ENCODE measurements at regions not wholly inside any gene's neighbourhood (a gene's known extent, or its start where the extent isn't known, plus 50 kb on each side); places are given as distances from the start of the nearest gene placed in this dataset.

DNA sequence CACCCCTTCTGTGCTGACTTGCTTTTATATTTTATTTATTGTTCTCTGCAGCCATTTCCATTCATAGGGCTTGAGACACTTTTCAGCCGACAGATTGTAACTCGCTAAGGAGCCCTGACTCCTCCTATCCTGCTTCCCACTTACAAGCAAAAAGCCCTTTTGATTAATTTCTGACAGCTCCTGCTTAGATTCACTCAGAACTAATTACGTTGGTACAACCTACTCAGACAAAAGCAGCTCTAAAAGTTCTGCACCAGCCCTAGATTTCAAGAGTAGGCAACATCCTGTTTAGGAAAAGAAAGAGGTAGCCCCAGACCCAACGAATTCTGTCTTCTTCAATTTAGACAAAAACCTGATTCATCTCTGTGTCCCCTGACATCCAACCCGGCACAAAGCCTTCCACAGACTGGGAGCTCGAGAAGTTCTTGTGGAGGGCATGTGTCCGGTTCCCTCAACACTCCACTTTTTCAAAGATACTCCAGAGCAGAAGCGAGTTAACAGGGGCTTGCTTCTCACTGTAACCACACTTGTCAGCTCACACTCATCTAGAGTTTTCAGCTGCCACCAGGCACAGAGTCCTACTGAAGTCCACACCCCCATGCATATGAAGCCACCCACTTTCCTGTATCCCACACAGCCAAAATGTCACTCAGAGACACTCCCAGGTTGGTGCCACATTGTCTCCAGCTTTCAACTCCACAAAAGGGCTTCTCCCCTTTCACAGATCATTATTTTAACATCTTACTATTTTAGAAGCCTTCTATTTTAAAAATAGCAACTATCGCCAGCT, 113.6 kb upstream of the NFE2L3 start:
- Mint-ChIP-seq H3K4me3 (no peak overlapping the region), H3K27me3 (peaks cover 48% of the 10 kb centered on the region in 2 donors), H3K27ac (no peak overlapping the region), H3K9me3 (peaks cover 3 to 5% of the 10 kb centered on the region in 2 donors), H3K36me3 (peaks cover 4% of the 10 kb centered on the region in 2 donors), H3K4me1 (no peaks in the 10 kb centered on the region)
- ATAC-seq (replicated peaks) (no peak), DNase-seq (no peak)

- Mint-ChIP-seq H3K4me1 (no peaks in the 10 kb centered on the region), H3K27me3 (peaks cover 53 to 60% of the 10 kb centered on the region in 2 donors), H3K27ac (no peak overlapping the region), H3K4me3 (no peak overlapping the region), H3K36me3 (peaks cover 4% of the 10 kb centered on the region in 2 donors), H3K9me3 (peaks cover 3 to 5% of the 10 kb centered on the region in 2 donors)
- no peak for ATAC-seq (replicated peaks)
- no peak for DNase-seq
Measured at GRCh38 chr7:26040085-26040484, 111.9 kb upstream of the NFE2L3 start.

GRCh38 chr7:26042237-26042636, 109.8 kb upstream of the NFE2L3 start:
- Mint-ChIP-seq H3K4me3 (no peak overlapping the region), H3K9me3 (no peaks in the 10 kb centered on the region), H3K4me1 (no peaks in the 10 kb centered on the region), H3K27me3 (peaks cover 45 to 50% of the 10 kb centered on the region in 2 donors), H3K27ac (no peak overlapping the region), H3K36me3 (no peaks in the 10 kb centered on the region)
- DNase-seq (no peak), ATAC-seq (replicated peaks) (no peak)

- H3K4me3 Mint-ChIP-seq, result no peak overlapping the region
- ATAC-seq (replicated peaks), result no peak
- no peaks in the 10 kb centered on the region for H3K9me3 Mint-ChIP-seq
- H3K36me3 Mint-ChIP-seq, result no peaks in the 10 kb centered on the region
- H3K27ac Mint-ChIP-seq, result no peak overlapping the region
- H3K27me3 Mint-ChIP-seq, result peaks cover 33 to 36% of the 10 kb centered on the region in 2 donors
- H3K4me1 Mint-ChIP-seq, result no peaks in the 10 kb centered on the region
- DNase-seq, result no peak
Measured at GRCh38 chr7:26043801-26044200, 108.2 kb upstream of the NFE2L3 start.

DNA sequence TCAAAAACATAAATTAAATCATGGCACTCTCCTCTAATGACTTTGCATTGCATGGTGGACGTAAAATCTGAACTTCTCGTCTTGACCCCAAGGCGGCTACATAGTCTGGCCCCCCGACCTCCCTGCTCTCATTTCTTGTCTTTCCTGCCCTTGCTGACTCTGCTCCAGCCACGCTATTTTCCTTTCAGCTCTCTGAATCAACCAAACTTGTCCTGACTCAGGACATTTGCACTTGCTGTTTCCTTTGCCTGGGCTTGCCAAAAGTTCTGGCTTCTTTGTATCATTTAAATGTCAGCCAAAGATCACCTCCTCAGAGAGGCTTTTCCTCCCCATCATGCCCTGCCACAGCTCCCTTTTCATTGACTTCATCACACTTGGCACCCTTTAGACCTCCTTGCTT, 107.7 kb upstream of the NFE2L3 start:
- Mint-ChIP-seq H3K27ac (no peak overlapping the region), H3K36me3 (no peaks in the 10 kb centered on the region), H3K9me3 (no peaks in the 10 kb centered on the region), H3K27me3 (peaks cover 31 to 35% of the 10 kb centered on the region in 2 donors), H3K4me1 (no peaks in the 10 kb centered on the region), H3K4me3 (no peak overlapping the region)
- DNase-seq (no peak), ATAC-seq (replicated peaks) (no peak)

GRCh38 chr7:26046150-26046549, 105.8 kb upstream of the NFE2L3 start:
- no peak for DNase-seq
- H3K36me3 Mint-ChIP-seq, result no peaks in the 10 kb centered on the region
- H3K27ac Mint-ChIP-seq, result no peak overlapping the region
- ATAC-seq (replicated peaks), result no peak
- no peaks in the 10 kb centered on the region for H3K4me1 Mint-ChIP-seq
- H3K27me3 Mint-ChIP-seq, result peaks cover 26 to 32% of the 10 kb centered on the region in 2 donors
- no peak overlapping the region for H3K4me3 Mint-ChIP-seq
- no peaks in the 10 kb centered on the region for H3K9me3 Mint-ChIP-seq

DNA sequence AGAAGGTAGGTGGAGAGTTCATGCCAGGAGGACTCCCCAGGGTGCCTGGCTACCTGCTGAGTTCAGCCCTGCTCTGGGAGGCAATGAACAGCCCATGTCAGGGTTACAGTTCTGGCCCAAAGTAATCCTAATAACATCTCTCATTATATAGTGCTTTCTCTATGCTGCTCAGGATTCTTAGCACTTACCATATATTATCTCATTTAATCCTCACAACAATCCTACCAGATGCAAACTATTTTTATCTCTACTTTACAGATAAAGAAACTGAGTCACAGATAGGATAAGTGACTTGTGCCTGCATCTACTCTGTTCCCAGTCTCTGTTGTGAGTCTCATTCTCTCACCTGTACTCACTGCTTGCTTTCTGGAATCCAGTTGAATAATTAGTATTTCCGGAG, 105.1 kb upstream of the NFE2L3 start:
- peaks cover 0 to 3% of the 10 kb centered on the region in 2 donors for H3K9me3 Mint-ChIP-seq
- no peaks in the 10 kb centered on the region for H3K36me3 Mint-ChIP-seq
- H3K4me3 Mint-ChIP-seq, result no peak overlapping the region
- ATAC-seq (replicated peaks) (no peak), DNase-seq (no peak)
- H3K4me1 Mint-ChIP-seq, result no peaks in the 10 kb centered on the region
- H3K27me3 Mint-ChIP-seq, result peaks cover 28 to 35% of the 10 kb centered on the region in 2 donors
- H3K27ac Mint-ChIP-seq, result no peak overlapping the region

DNA sequence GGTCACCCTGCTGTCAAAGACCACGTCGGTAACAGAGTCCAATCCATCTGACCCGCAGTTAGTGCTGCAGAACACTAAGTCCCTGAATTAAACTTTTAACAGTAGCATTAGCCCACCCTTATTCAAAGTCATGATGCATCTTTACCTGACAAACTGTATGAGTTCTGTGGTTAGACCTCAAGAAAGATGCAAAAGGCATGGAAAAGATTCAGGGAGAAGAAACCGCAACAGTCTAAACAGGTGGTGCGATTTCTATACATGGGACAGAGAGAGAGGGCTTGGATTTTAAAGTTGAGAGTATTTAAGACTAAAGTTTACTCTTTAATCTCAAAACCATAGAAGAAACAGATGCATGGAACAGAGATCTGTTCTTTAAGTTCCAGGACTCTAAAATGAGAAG, 103.3 kb upstream of the NFE2L3 start:
- DNase-seq, result no peak
- H3K27me3 Mint-ChIP-seq, result peaks cover 29 to 37% of the 10 kb centered on the region in 2 donors

GRCh38 chr7:26049081-26049480, 102.9 kb upstream of the NFE2L3 start:
- no peak overlapping the region for H3K4me3 Mint-ChIP-seq
- H3K27ac Mint-ChIP-seq, result no peak overlapping the region
- peaks cover 0 to 6% of the 10 kb centered on the region in 2 donors for H3K9me3 Mint-ChIP-seq
- ATAC-seq (replicated peaks) (no peak), DNase-seq (no peak)
- peaks cover 29 to 37% of the 10 kb centered on the region in 2 donors for H3K27me3 Mint-ChIP-seq
- H3K4me1 Mint-ChIP-seq, result no peaks in the 10 kb centered on the region
- no peaks in the 10 kb centered on the region for H3K36me3 Mint-ChIP-seq

More for the DNA sequence above, 103.3 kb upstream of the NFE2L3 start:
- Mint-ChIP-seq H3K36me3 (no peaks in the 10 kb centered on the region), H3K27ac (no peak overlapping the region), H3K4me1 (no peaks in the 10 kb centered on the region), H3K4me3 (no peak overlapping the region), H3K9me3 (peaks cover 0 to 3% of the 10 kb centered on the region in 2 donors)
- ATAC-seq (replicated peaks), result no peak

DNA sequence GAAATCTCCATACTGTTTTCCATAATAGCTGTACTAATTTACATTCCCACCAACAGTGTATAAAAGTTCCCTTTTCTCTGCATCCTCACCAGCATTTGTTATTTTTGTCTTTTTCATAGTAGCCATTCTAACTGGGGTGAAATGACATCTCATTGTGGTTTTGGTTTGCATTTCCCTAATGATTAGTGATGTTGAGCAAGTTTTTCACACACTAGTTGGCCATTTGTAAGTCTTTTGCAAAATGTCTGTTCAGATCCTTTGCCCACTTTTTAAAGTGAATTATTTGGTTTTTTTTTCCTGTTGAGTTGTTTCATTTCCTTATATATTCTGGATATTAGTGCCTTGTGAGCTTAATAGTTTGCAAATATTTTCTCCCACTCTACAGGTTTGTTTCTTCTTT, 101.0 kb upstream of the NFE2L3 start:
- Mint-ChIP-seq H3K9me3 (peaks cover 0 to 7% of the 10 kb centered on the region in 2 donors), H3K27ac (no peak overlapping the region), H3K4me3 (no peak overlapping the region), H3K27me3 (peaks cover 39 to 49% of the 10 kb centered on the region in 2 donors), H3K4me1 (no peaks in the 10 kb centered on the region), H3K36me3 (no peaks in the 10 kb centered on the region)
- no peak for ATAC-seq (replicated peaks)
- no peak for DNase-seq

DNA sequence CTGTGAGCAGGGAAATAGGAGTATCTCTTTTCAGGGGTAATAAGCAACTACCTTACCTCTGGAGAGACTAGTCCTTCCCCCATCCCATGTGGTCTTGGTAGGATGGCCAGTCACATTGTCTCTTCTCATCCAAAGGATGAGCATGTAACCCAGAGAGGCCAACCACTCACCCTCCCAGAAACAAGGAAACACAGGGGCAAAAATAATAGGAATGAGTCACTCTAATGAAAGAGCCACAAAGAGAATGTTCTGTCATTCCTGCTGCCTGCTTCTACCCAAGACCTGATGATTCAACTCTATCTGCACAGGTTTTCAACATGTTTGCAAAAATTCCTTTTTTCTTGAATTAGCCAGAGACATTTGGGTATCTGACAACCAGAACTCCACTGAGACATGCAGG, 99.3 kb upstream of the NFE2L3 start:
- no peaks in the 10 kb centered on the region for H3K36me3 Mint-ChIP-seq
- H3K27ac Mint-ChIP-seq, result no peak overlapping the region
- H3K27me3 Mint-ChIP-seq, result peaks cover 51 to 60% of the 10 kb centered on the region in 2 donors
- no peak for DNase-seq
- ATAC-seq (replicated peaks), result no peak
- peaks cover 0 to 7% of the 10 kb centered on the region in 2 donors for H3K9me3 Mint-ChIP-seq
- no peak overlapping the region for H3K4me3 Mint-ChIP-seq
- no peaks in the 10 kb centered on the region for H3K4me1 Mint-ChIP-seq

- no peaks in the 10 kb centered on the region for H3K4me1 Mint-ChIP-seq
- no peak for ATAC-seq (replicated peaks)
- no peak overlapping the region for H3K4me3 Mint-ChIP-seq
- peaks cover 0 to 7% of the 10 kb centered on the region in 2 donors for H3K9me3 Mint-ChIP-seq
- H3K27me3 Mint-ChIP-seq, result peaks cover 64 to 74% of the 10 kb centered on the region in 2 donors
- no peaks in the 10 kb centered on the region for H3K36me3 Mint-ChIP-seq
- DNase-seq, result no peak
- H3K27ac Mint-ChIP-seq, result no peak overlapping the region
Measured at GRCh38 chr7:26054386-26054785, 97.6 kb upstream of the NFE2L3 start.

- Mint-ChIP-seq H3K4me3 (no peak overlapping the region), H3K27me3 (peaks cover 66 to 68% of the 10 kb centered on the region in 2 donors)
- ATAC-seq (replicated peaks), result no peak
Measured at GRCh38 chr7:26055241-26055640, 96.8 kb upstream of the NFE2L3 start.

GRCh38 chr7:26060733-26061677, 91.0 kb upstream of the NFE2L3 start:
- no peak for ATAC-seq (replicated peaks)
- H3K4me1 Mint-ChIP-seq, result peaks cover 0 to 14% of the 10 kb centered on the region in 2 donors

More at GRCh38 chr7:26055241-26055640, 96.8 kb upstream of the NFE2L3 start:
- Mint-ChIP-seq H3K36me3 (no peaks in the 10 kb centered on the region), H3K4me1 (no peaks in the 10 kb centered on the region), H3K27ac (no peak overlapping the region), H3K9me3 (peaks cover 0 to 7% of the 10 kb centered on the region in 2 donors)
- DNase-seq, result no peak

More at GRCh38 chr7:26060733-26061677, 91.0 kb upstream of the NFE2L3 start:
- Mint-ChIP-seq H3K9me3 (no peaks in the 10 kb centered on the region), H3K27me3 (peaks cover 55 to 75% of the 10 kb centered on the region in 2 donors), H3K27ac (no peak overlapping the region), H3K4me3 (no peak overlapping the region), H3K36me3 (no peaks in the 10 kb centered on the region)
- DNase-seq, result no peak

Measured in stimulated activated naive B cell treated with anti-CD40 and anti-IgM and Interleukin-4, amounts not matched to agents 10 μg/mL and 1 μg/mL and 100 μg/mL, for 72 hours (primary cell).